ENCODE measurements at regions not wholly inside any gene's neighbourhood (a gene's known extent, or its start where the extent isn't known, plus 50 kb on each side); places are given as distances from the start of the nearest gene placed in this dataset.

GRCh38 chr3:59128685-59129084, 78.9 kb upstream of the CFAP20DC start:
- no peak for ATAC-seq
- in situ Hi-C loops (cut with MboI) (no loop called here), intact Hi-C loops (cut with micrococcal nuclease; ENCODE audit: unreplicated experiment) (no loop called here)
- ChIA-PET POLR2A (no interaction called here), CTCF (interaction anchor here (0.7 kb wide), 1 partner anchor 413 kb away, joined by 3 read pairs; no protein-coding TSS in a partner anchor), RAD21 (ENCODE audit: unreplicated experiment) (no interaction called here), SMC1A (ENCODE audit: uncharacterized antibody, unreplicated experiment) (no interaction called here)
- no TSS peak for BruUV-seq (replicated peaks)
- FAIRE-seq = no peak
- H3K4me2 ChIP-seq (ENCODE audit: control insufficient read depth, insufficient read depth) = no peak overlapping the region
- no peak overlapping the region for H3K4me3 ChIP-seq
- H2AFZ ChIP-seq (ENCODE audit: control insufficient read depth, low read depth, low read length) = no peak overlapping the region
- no peak for DNase-seq (ENCODE audit: low read depth, low spot score)
- no peak overlapping the region for H3K27ac ChIP-seq (ENCODE audit: control insufficient read depth, insufficient read depth)
- no peaks in the 10 kb centered on the region for H3K36me3 ChIP-seq (ENCODE audit: control insufficient read depth in 2 of 2, insufficient read depth in 2 of 2, low read length in 1 of 2)
- H3K27me3 ChIP-seq (replicated peaks in 1 of 2; ENCODE audit: control insufficient read depth in 2 of 2, insufficient read depth in 2 of 2, low read length in 1 of 2) = no peaks in the 10 kb centered on the region
- H3K79me2 ChIP-seq (ENCODE audit: control insufficient read depth, insufficient read depth, low read length) = no peaks in the 10 kb centered on the region
- WGBS (ENCODE audit: insufficient coverage, insufficient replicate concordance, low lambda C conversion rate, missing lambda C conversion rate) = 0% methylated on average over 3 of the region's 3 CpGs
- H3K9ac ChIP-seq (ENCODE audit: control insufficient read depth, insufficient read depth, low read length) = no peak overlapping the region
- TF ChIP-seq BCLAF1 (IDR thresholded peaks at IDR 0.05) = no peak
- TF ChIP-seq ZNF384 (IDR thresholded peaks at IDR 0.05; ENCODE audit: borderline replicate concordance, low read depth, low read length) = no peak
- TF ChIP-seq WRNIP1 (IDR thresholded peaks at IDR 0.05; ENCODE audit: borderline replicate concordance, low read depth, low read length) = no peak
- no peak for TF ChIP-seq KAT2A (conservative IDR thresholded peaks at IDR 0.05; ENCODE audit: control insufficient read depth, low read depth, low read length)
- TF ChIP-seq SIX5 (IDR thresholded peaks at IDR 0.05; ENCODE audit: low read depth, low read length, severe bottlenecking) = no peak
- TF ChIP-seq STAT3 (IDR thresholded peaks at IDR 0.05; ENCODE audit: low read depth, low read length) = no peak
- no peak for TF ChIP-seq ZBED1 (IDR thresholded peaks at IDR 0.05; ENCODE audit: borderline replicate concordance)
- TF ChIP-seq ZNF24 (IDR thresholded peaks at IDR 0.05) = no peak
- no peak for TF ChIP-seq FOXK2 (IDR thresholded peaks at IDR 0.05)
- no peak for TF ChIP-seq NR2C1 (IDR thresholded peaks at IDR 0.05)
- no peak for TF ChIP-seq HCFC1 (IDR thresholded peaks at IDR 0.05; ENCODE audit: low read length)
- no peak for TF ChIP-seq CHD1 (IDR thresholded peaks at IDR 0.05; ENCODE audit: low read depth, low read length)
- no peak for TF ChIP-seq REST (IDR thresholded peaks at IDR 0.05; ENCODE audit: low read depth, low read length)
- no peak for TF ChIP-seq YY1 (IDR thresholded peaks at IDR 0.05; ENCODE audit: low read depth, low read length)
- TF ChIP-seq MEF2A (IDR thresholded peaks at IDR 0.05; ENCODE audit: insufficient read depth, low read depth, low read length) = no peak
- no peaks in the 10 kb centered on the region for H4K20me1 ChIP-seq (ENCODE audit: control insufficient read depth, insufficient read depth)
- no peaks in the 10 kb centered on the region for H3K4me1 ChIP-seq (ENCODE audit: control insufficient read depth, insufficient read depth, low read length)
- no peaks in the 10 kb centered on the region for H3K9me3 ChIP-seq (replicated peaks; ENCODE audit: control insufficient read depth, insufficient read depth, low read length)
